ENCODE measurements at regions not wholly inside any gene's neighbourhood (a gene's known extent, or its start where the extent isn't known, plus 50 kb on each side); places are given as distances from the start of the nearest gene placed in this dataset.

GRCh38 chr1:59098655-59099054 is 198.2 kb upstream of the FGGY start:
- TF ChIP-seq EP300 (IDR thresholded peaks at IDR 0.05) (no peak), CTCF (IDR thresholded peaks at IDR 0.05) (no peak)
